OCI-LY7 (cell line): ENCODE measurements at regions not wholly inside any gene's neighbourhood (a gene's known extent, or its start where the extent isn't known, plus 50 kb on each side); places are given as distances from the start of the nearest gene placed in this dataset.

ENCODE experiments used
- CTCF ChIP-seq: fragments of 200-600 bp; sonication (generic); conservative IDR thresholded peaks from 2 replicates; pipeline ENCODE4 v1.5.1; 2014; ENCODE audit warnings: mild to moderate bottlenecking, antibody characterized with exemption, low read length, moderate library complexity, mixed read lengths
- EZH2phosphoT487 ChIP-seq: fragments of 200-600 bp; sonication (generic); IDR thresholded peaks from 2 replicates; pipeline ENCODE4 v1.6.1; 2018; ENCODE audit warnings: low read depth, borderline replicate concordance, mild to moderate bottlenecking, mixed run types, antibody characterized with exemption, low read length, moderate library complexity, mixed read lengths

GRCh38 chr22:48140261-48140813, 1377.9 kb downstream of the TBC1D22A start:
- no peak for TF ChIP-seq CTCF
- TF ChIP-seq EZH2phosphoT487: no peak
